Liver (tissue), 8 donors: ENCODE measurements at regions not wholly inside any gene's neighbourhood (a gene's known extent, or its start where the extent isn't known, plus 50 kb on each side); places are given as distances from the start of the nearest gene placed in this dataset.

ENCODE experiments used
- DNase-seq: peaks from one replicate; pipeline ENCODE4 v3.0.0-alpha.2; 2017; ENCODE audit warnings: low spot score
- H3K27ac ChIP-seq, 2 donors: one replicate each; pipeline ENCODE4 v1.7.0; 2013; ENCODE audit warnings: inconsistent platforms in 2 of 2, low read length in 2 of 2, control low read depth in 1 of 2, low read depth in 1 of 2, mild to moderate bottlenecking in 1 of 2
- H3K27me3 ChIP-seq, 4 donors: one replicate each; pipeline versions ENCODE4 v1.6.1 to v1.7.0; 2013; ENCODE audit warnings: low read length in 3 of 4, inconsistent platforms in 1 of 4, mild to moderate bottlenecking in 1 of 4, moderate library complexity in 1 of 4; ENCODE audit not compliant: control insufficient read depth in 4 of 4, insufficient read depth in 4 of 4
- H3K36me3 ChIP-seq, 4 donors: one replicate each; pipeline versions ENCODE4 v1.6.1 to v1.7.0; 2013; ENCODE audit warnings: low read length in 3 of 4, mild to moderate bottlenecking in 3 of 4, low read depth in 1 of 4, moderate library complexity in 1 of 4; ENCODE audit not compliant: control insufficient read depth in 4 of 4, insufficient read depth in 3 of 4
- H3K4me1 ChIP-seq, 4 donors: one replicate each; pipeline versions ENCODE4 v1.6.1 to v1.7.0; 2013; ENCODE audit warnings: low read length in 3 of 4, mild to moderate bottlenecking in 3 of 4, moderate library complexity in 1 of 4; ENCODE audit not compliant: control insufficient read depth in 4 of 4, insufficient read depth in 4 of 4
- H3K4me3 ChIP-seq, 3 donors: one replicate each; pipeline versions ENCODE4 v1.6.1 to v1.7.0; 2013; ENCODE audit warnings: low read length in 3 of 3, control low read depth in 1 of 3, low read depth in 1 of 3, mild to moderate bottlenecking in 1 of 3
- H3K9ac ChIP-seq, 2 donors: one replicate each; pipeline ENCODE4 v1.7.0; 2013; ENCODE audit warnings: low read length in 2 of 2, mild to moderate bottlenecking in 2 of 2, moderate library complexity in 2 of 2, control low read depth in 1 of 2, low read depth in 1 of 2
- H3K9me3 ChIP-seq, 4 donors: one replicate each; pipeline versions ENCODE4 v1.6.1 to v1.7.0; 2013; ENCODE audit warnings: low read length in 3 of 4; ENCODE audit not compliant: control insufficient read depth in 4 of 4
- EGR1 ChIP-seq, 2 donors: IDR thresholded peaks; 2 replicates each; pipeline ENCODE4 v1.6.1; 2016 to 2018; ENCODE audit warnings: antibody characterized with exemption in 2 of 2, low read depth in 2 of 2
- FOXA2 ChIP-seq: IDR thresholded peaks from 2 replicates; pipeline ENCODE4 v1.6.1; 2016; ENCODE audit warnings: antibody characterized with exemption
- GABPA ChIP-seq, 2 donors: IDR thresholded peaks in 1 of 2; conservative IDR thresholded peaks in 1 of 2; 2 replicates each; pipeline ENCODE4 v1.6.1; 2016; ENCODE audit warnings: antibody characterized with exemption in 2 of 2, mild to moderate bottlenecking in 1 of 2, moderate library complexity in 1 of 2
- HNF4A ChIP-seq, 2 donors: conservative IDR thresholded peaks; 2 replicates each; pipeline ENCODE4 v1.6.1; 2016; ENCODE audit warnings: antibody characterized with exemption in 2 of 2, mild to moderate bottlenecking in 2 of 2
- HNF4G ChIP-seq: IDR thresholded peaks from 2 replicates; pipeline ENCODE4 v1.6.1; 2016; ENCODE audit warnings: antibody characterized with exemption
- NR2F2 ChIP-seq: IDR thresholded peaks from 2 replicates; pipeline ENCODE4 v1.6.1; 2016; ENCODE audit warnings: antibody characterized with exemption
- WGBS: extraction: QIAGEN DNeasy Blood & Tissue Kit; methylation state at CpG from one replicate; pipeline ENCODE4 v1.1.7; 2013; 5-methylcytosine and 5-hydroxymethylcytosine counted together
- TF ChIP-seq, protein P1 (sequence below): IDR thresholded peaks from 2 replicates; pipeline ENCODE4 v1.6.1; 2016; ENCODE audit warnings: antibody characterized with exemption
- TF ChIP-seq, protein P2 (sequence below): IDR thresholded peaks from 2 replicates; pipeline ENCODE4 v1.6.1; 2016; ENCODE audit warnings: antibody characterized with exemption
- TF ChIP-seq, protein P3 (sequence below): fragments of 150-350 bp; IDR thresholded peaks from 2 replicates; pipeline ENCODE4 v1.5.1; 2017; ENCODE audit warnings: improper control_type of control experiment, low read depth, low read length; ENCODE audit not compliant: missing input control
- TF ChIP-seq, protein P4 (sequence below): IDR thresholded peaks from 2 replicates; pipeline ENCODE4 v1.6.1; 2016; ENCODE audit warnings: antibody characterized with exemption, mild to moderate bottlenecking
- donor health status: healthy.
- donor health status: healthy.
- donor health status: healthy.
- donor health status: healthy.
- donor health status: healthy.

DNA sequence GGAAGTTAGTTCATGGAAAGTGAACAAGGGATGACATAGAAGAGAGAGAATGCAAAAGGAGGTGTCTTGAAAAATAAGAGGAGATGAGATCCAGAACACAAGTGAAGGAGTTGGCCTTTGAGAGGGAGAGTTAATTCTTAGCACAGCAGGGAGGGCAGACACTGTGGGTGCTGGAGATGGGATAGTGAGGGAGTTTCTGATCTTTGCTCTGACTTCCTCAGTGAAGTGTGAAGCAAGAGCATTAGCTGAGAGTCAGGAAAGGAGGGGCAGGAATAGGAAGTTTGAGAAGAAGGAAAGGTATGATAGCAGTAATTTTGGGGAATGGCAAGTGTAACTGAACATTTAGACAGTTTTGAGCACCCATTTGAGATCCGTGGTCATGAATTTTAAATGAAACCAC, 75.8 kb upstream of the COCH start:
- no peak for DNase-seq
- Histone ChIP-seq H3K4me3 (no peak overlapping the region), H3K9me3 (no peaks in the 10 kb centered on the region), H3K27me3 (no peaks in the 10 kb centered on the region), H3K9ac (no peak overlapping the region), H3K4me1 (no peaks in the 10 kb centered on the region), H3K36me3 (no peaks in the 10 kb centered on the region), H3K27ac (no peak overlapping the region)
- WGBS: 89% methylated on average over 1 of the region's 1 CpG
- TF ChIP-seq EGR1 (IDR thresholded peaks at IDR 0.05; ENCODE audit: low read depth in 2 of 2): no peak
- no peak for TF ChIP-seq NR2F2
- no peak for TF ChIP-seq HNF4G
- no peak for TF ChIP-seq FOXA2

DNA sequence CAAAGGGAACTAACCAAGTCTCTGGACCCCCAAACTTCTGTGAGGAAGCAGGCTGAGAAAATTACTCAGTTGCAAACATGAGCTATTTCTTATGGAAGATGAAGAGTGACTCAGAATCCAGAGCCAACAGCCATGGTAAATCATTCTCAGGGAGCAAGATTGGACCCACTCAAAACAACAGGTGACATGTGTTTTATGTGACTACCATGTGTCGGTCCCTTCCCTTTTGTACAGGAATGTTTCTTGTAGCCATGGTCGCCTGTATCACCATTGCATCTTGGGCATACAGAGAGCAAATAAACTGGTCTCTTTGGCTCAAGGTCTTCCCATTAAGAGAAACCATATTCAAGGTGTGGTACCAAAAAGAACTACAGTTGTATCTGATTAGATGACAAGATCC, 75.4 kb upstream of the COCH start:
- no peak overlapping the region for H3K9ac ChIP-seq
- H3K4me3 ChIP-seq: no peak overlapping the region
- H3K27ac ChIP-seq: no peak overlapping the region
- no peak for TF ChIP-seq GABPA (IDR thresholded peaks at IDR 0.05 in 1 of 2, conservative IDR thresholded peaks at IDR 0.05 in 1 of 2)
- TF ChIP-seq, protein P1, sequence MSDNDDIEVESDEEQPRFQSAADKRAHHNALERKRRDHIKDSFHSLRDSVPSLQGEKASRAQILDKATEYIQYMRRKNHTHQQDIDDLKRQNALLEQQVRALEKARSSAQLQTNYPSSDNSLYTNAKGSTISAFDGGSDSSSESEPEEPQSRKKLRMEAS: no peak
- no peak for TF ChIP-seq EGR1 (IDR thresholded peaks at IDR 0.05; ENCODE audit: low read depth in 2 of 2)
- no peak for TF ChIP-seq HNF4A (conservative IDR thresholded peaks at IDR 0.05)
- no peak for TF ChIP-seq HNF4G
- TF ChIP-seq, protein P2, sequence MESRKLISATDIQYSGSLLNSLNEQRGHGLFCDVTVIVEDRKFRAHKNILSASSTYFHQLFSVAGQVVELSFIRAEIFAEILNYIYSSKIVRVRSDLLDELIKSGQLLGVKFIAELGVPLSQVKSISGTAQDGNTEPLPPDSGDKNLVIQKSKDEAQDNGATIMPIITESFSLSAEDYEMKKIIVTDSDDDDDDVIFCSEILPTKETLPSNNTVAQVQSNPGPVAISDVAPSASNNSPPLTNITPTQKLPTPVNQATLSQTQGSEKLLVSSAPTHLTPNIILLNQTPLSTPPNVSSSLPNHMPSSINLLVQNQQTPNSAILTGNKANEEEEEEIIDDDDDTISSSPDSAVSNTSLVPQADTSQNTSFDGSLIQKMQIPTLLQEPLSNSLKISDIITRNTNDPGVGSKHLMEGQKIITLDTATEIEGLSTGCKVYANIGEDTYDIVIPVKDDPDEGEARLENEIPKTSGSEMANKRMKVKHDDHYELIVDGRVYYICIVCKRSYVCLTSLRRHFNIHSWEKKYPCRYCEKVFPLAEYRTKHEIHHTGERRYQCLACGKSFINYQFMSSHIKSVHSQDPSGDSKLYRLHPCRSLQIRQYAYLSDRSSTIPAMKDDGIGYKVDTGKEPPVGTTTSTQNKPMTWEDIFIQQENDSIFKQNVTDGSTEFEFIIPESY: no peak
- TF ChIP-seq, protein P3, sequence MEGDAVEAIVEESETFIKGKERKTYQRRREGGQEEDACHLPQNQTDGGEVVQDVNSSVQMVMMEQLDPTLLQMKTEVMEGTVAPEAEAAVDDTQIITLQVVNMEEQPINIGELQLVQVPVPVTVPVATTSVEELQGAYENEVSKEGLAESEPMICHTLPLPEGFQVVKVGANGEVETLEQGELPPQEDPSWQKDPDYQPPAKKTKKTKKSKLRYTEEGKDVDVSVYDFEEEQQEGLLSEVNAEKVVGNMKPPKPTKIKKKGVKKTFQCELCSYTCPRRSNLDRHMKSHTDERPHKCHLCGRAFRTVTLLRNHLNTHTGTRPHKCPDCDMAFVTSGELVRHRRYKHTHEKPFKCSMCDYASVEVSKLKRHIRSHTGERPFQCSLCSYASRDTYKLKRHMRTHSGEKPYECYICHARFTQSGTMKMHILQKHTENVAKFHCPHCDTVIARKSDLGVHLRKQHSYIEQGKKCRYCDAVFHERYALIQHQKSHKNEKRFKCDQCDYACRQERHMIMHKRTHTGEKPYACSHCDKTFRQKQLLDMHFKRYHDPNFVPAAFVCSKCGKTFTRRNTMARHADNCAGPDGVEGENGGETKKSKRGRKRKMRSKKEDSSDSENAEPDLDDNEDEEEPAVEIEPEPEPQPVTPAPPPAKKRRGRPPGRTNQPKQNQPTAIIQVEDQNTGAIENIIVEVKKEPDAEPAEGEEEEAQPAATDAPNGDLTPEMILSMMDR: no peak
- TF ChIP-seq NR2F2: no peak
- TF ChIP-seq, protein P4, sequence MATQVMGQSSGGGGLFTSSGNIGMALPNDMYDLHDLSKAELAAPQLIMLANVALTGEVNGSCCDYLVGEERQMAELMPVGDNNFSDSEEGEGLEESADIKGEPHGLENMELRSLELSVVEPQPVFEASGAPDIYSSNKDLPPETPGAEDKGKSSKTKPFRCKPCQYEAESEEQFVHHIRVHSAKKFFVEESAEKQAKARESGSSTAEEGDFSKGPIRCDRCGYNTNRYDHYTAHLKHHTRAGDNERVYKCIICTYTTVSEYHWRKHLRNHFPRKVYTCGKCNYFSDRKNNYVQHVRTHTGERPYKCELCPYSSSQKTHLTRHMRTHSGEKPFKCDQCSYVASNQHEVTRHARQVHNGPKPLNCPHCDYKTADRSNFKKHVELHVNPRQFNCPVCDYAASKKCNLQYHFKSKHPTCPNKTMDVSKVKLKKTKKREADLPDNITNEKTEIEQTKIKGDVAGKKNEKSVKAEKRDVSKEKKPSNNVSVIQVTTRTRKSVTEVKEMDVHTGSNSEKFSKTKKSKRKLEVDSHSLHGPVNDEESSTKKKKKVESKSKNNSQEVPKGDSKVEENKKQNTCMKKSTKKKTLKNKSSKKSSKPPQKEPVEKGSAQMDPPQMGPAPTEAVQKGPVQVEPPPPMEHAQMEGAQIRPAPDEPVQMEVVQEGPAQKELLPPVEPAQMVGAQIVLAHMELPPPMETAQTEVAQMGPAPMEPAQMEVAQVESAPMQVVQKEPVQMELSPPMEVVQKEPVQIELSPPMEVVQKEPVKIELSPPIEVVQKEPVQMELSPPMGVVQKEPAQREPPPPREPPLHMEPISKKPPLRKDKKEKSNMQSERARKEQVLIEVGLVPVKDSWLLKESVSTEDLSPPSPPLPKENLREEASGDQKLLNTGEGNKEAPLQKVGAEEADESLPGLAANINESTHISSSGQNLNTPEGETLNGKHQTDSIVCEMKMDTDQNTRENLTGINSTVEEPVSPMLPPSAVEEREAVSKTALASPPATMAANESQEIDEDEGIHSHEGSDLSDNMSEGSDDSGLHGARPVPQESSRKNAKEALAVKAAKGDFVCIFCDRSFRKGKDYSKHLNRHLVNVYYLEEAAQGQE: no peak
- no peaks in the 10 kb centered on the region for H3K9me3 ChIP-seq
- H3K36me3 ChIP-seq: no peaks in the 10 kb centered on the region
- no peak for DNase-seq
- H3K4me1 ChIP-seq: no peaks in the 10 kb centered on the region
- no peaks in the 10 kb centered on the region for H3K27me3 ChIP-seq
- WGBS: 86% methylated on average over 2 of the region's 2 CpGs
